Duodenal mucosa (tissue), 2 donors: ENCODE measurements at regions not wholly inside any gene's neighbourhood (a gene's known extent, or its start where the extent isn't known, plus 50 kb on each side); places are given as distances from the start of the nearest gene placed in this dataset.

Experiments used
- H3K27ac ChIP-seq: one replicate; pipeline ENCODE4 v1.7.0; 2013; ENCODE audit warnings: low read depth, low read length
- H3K27me3 ChIP-seq, 2 donors: one replicate each; pipeline ENCODE4 v1.7.0; 2013; ENCODE audit warnings: low read length in 2 of 2, control low read depth in 1 of 2; ENCODE audit not compliant: insufficient read depth in 2 of 2, control insufficient read depth in 1 of 2
- H3K36me3 ChIP-seq, 2 donors: one replicate each; pipeline ENCODE4 v1.7.0; 2013; ENCODE audit warnings: low read length in 2 of 2, control low read depth in 1 of 2; ENCODE audit not compliant: insufficient read depth in 2 of 2, control insufficient read depth in 1 of 2
- H3K4me1 ChIP-seq, 2 donors: one replicate each; pipeline ENCODE4 v1.7.0; 2013; ENCODE audit warnings: low read length in 2 of 2, control low read depth in 1 of 2; ENCODE audit not compliant: insufficient read depth in 2 of 2, control insufficient read depth in 1 of 2
- H3K4me3 ChIP-seq, 2 donors: one replicate each; pipeline ENCODE4 v1.7.0; 2013; ENCODE audit warnings: low read length in 2 of 2, low read depth in 1 of 2
- H3K9ac ChIP-seq, 2 donors: one replicate each; pipeline ENCODE4 v1.7.0; 2013; ENCODE audit warnings: low read length in 2 of 2, low read depth in 1 of 2
- H3K9me3 ChIP-seq, 2 donors: one replicate each; pipeline ENCODE4 v1.7.0; 2013; ENCODE audit warnings: low read length in 2 of 2, control low read depth in 1 of 2; ENCODE audit not compliant: control insufficient read depth in 1 of 2

- no peak overlapping the region for H3K9ac ChIP-seq
- H3K36me3 ChIP-seq: no peaks in the 10 kb centered on the region
- H3K27ac ChIP-seq: no peak overlapping the region
- H3K9me3 ChIP-seq: no peaks in the 10 kb centered on the region
- H3K27me3 ChIP-seq: no peaks in the 10 kb centered on the region
- H3K4me1 ChIP-seq: peaks cover 27 to 30% of the 10 kb centered on the region in 2 donors
- no peak overlapping the region for H3K4me3 ChIP-seq
Measured at GRCh38 chr9:91073049-91073810, 271.6 kb downstream of the SYK start.

GRCh38 chr9:91073811-91074771, 272.5 kb downstream of the SYK start:
- H3K36me3 ChIP-seq: no peaks in the 10 kb centered on the region
- peaks cover 27 to 30% of the 10 kb centered on the region in 2 donors for H3K4me1 ChIP-seq
- no peak overlapping the region for H3K9ac ChIP-seq
- H3K9me3 ChIP-seq: no peaks in the 10 kb centered on the region
- no peak overlapping the region for H3K27ac ChIP-seq
- no peak overlapping the region for H3K4me3 ChIP-seq
- H3K27me3 ChIP-seq: no peaks in the 10 kb centered on the region

- H3K9ac ChIP-seq: no peak overlapping the region
- H3K4me3 ChIP-seq: no peak overlapping the region
- H3K27ac ChIP-seq: no peak overlapping the region
- H3K9me3 ChIP-seq: no peaks in the 10 kb centered on the region
- peaks cover 27 to 30% of the 10 kb centered on the region in 2 donors for H3K4me1 ChIP-seq
- no peaks in the 10 kb centered on the region for H3K36me3 ChIP-seq
- no peaks in the 10 kb centered on the region for H3K27me3 ChIP-seq
Measured at GRCh38 chr9:91074866-91075265, 273.2 kb downstream of the SYK start.

- Histone ChIP-seq H3K9ac (no peak overlapping the region), H3K36me3 (no peaks in the 10 kb centered on the region), H3K27me3 (no peaks in the 10 kb centered on the region), H3K27ac (no peak overlapping the region), H3K9me3 (no peaks in the 10 kb centered on the region), H3K4me1 (peaks cover 27 to 30% of the 10 kb centered on the region in 2 donors), H3K4me3 (no peak overlapping the region)
Measured at GRCh38 chr9:91075279-91075678, 273.7 kb downstream of the SYK start.

- Histone ChIP-seq H3K27ac (no peak overlapping the region), H3K9me3 (no peaks in the 10 kb centered on the region), H3K9ac (no peak overlapping the region), H3K27me3 (no peaks in the 10 kb centered on the region), H3K36me3 (no peaks in the 10 kb centered on the region), H3K4me3 (no peak overlapping the region), H3K4me1 (peaks cover 8 to 14% of the 10 kb centered on the region in 2 donors)
Measured at GRCh38 chr9:91077624-91078368, 276.2 kb downstream of the SYK start.

GRCh38 chr9:91078369-91078695, 276.7 kb downstream of the SYK start:
- no peaks in the 10 kb centered on the region for H3K36me3 ChIP-seq
- no peaks in the 10 kb centered on the region for H3K9me3 ChIP-seq
- peaks cover 3 to 10% of the 10 kb centered on the region in 2 donors for H3K4me1 ChIP-seq
- H3K27ac ChIP-seq: no peak overlapping the region
- no peak overlapping the region for H3K9ac ChIP-seq
- H3K27me3 ChIP-seq: no peaks in the 10 kb centered on the region
- H3K4me3 ChIP-seq: no peak overlapping the region

- H3K27me3 ChIP-seq: no peaks in the 10 kb centered on the region
- H3K27ac ChIP-seq: no peak overlapping the region
- H3K36me3 ChIP-seq: no peaks in the 10 kb centered on the region
- peaks cover 0 to 2% of the 10 kb centered on the region in 2 donors for H3K9me3 ChIP-seq
- H3K9ac ChIP-seq: no peak overlapping the region
- H3K4me1 ChIP-seq: no peaks in the 10 kb centered on the region
- H3K4me3 ChIP-seq: no peak overlapping the region
Measured at GRCh38 chr9:91082731-91083130, 279.0 kb downstream of the AUH start.

- H3K9ac ChIP-seq: no peak overlapping the region
- no peaks in the 10 kb centered on the region for H3K4me1 ChIP-seq
- H3K4me3 ChIP-seq: no peak overlapping the region
- H3K27me3 ChIP-seq: no peaks in the 10 kb centered on the region
- H3K27ac ChIP-seq: no peak overlapping the region
- H3K9me3 ChIP-seq: peaks cover 0 to 2% of the 10 kb centered on the region in 2 donors
- H3K36me3 ChIP-seq: no peaks in the 10 kb centered on the region
Measured at GRCh38 chr9:91084896-91085516, 276.7 kb downstream of the AUH start.

GRCh38 chr9:91085517-91086291, 276.0 kb downstream of the AUH start:
- H3K36me3 ChIP-seq: no peaks in the 10 kb centered on the region
- peaks cover 0 to 2% of the 10 kb centered on the region in 2 donors for H3K9me3 ChIP-seq
- no peak overlapping the region for H3K4me3 ChIP-seq
- H3K4me1 ChIP-seq: no peaks in the 10 kb centered on the region
- no peak overlapping the region for H3K27ac ChIP-seq
- H3K9ac ChIP-seq: no peak overlapping the region
- no peaks in the 10 kb centered on the region for H3K27me3 ChIP-seq
